Osteocyte (in vitro differentiated cells): ENCODE measurements at regions not wholly inside any gene's neighbourhood (a gene's known extent, or its start where the extent isn't known, plus 50 kb on each side); places are given as distances from the start of the nearest gene placed in this dataset.

Source experiments
- DNase-seq: peaks from one replicate; pipeline ENCODE4 v3.0.0; 2021; ENCODE audit warnings: mixed read lengths; ENCODE audit not compliant: unreplicated experiment; ENCODE audit errors: extremely low spot score
- H3K27ac Mint-ChIP-seq: one replicate; pipeline ENCODE4 v1.8.0; 2021; ENCODE audit warnings: mild to moderate bottlenecking, mixed read lengths; ENCODE audit not compliant: unreplicated experiment
- H3K27me3 Mint-ChIP-seq: one replicate; pipeline ENCODE4 v1.8.0; 2021; ENCODE audit warnings: mixed read lengths; ENCODE audit not compliant: unreplicated experiment
- H3K36me3 Mint-ChIP-seq: one replicate; pipeline ENCODE4 v1.8.0; 2021; ENCODE audit warnings: mixed read lengths; ENCODE audit not compliant: unreplicated experiment
- H3K4me1 Mint-ChIP-seq: one replicate; pipeline ENCODE4 v1.8.0; 2021; ENCODE audit warnings: mixed read lengths; ENCODE audit not compliant: unreplicated experiment
- H3K4me3 Mint-ChIP-seq: one replicate; pipeline ENCODE4 v1.8.0; 2021; ENCODE audit warnings: mild to moderate bottlenecking, moderate library complexity, mixed read lengths; ENCODE audit not compliant: unreplicated experiment
- H3K9me3 Mint-ChIP-seq: one replicate; pipeline ENCODE4 v1.8.0; 2021; ENCODE audit warnings: mixed read lengths; ENCODE audit not compliant: unreplicated experiment
- CTCF ChIP-seq: fragments of 200-600 bp; sonication (generic); IDR thresholded peaks from 2 replicates; pipeline ENCODE4 v1.5.0; 2021; ENCODE audit warnings: antibody characterized with exemption, mild to moderate bottlenecking, moderate library complexity

GRCh38 chr7:156580036-156580435, 60.5 kb upstream of the RNF32 start:
- H3K36me3 Mint-ChIP-seq, result no peaks in the 10 kb centered on the region
- H3K9me3 Mint-ChIP-seq, result peaks cover 9% of the 10 kb centered on the region
- H3K4me3 Mint-ChIP-seq, result no peak overlapping the region
- H3K4me1 Mint-ChIP-seq, result no peaks in the 10 kb centered on the region
- H3K27me3 Mint-ChIP-seq, result no peaks in the 10 kb centered on the region
- DNase-seq, result no peak
- no peak overlapping the region for H3K27ac Mint-ChIP-seq
- TF ChIP-seq CTCF, result no peak

DNA sequence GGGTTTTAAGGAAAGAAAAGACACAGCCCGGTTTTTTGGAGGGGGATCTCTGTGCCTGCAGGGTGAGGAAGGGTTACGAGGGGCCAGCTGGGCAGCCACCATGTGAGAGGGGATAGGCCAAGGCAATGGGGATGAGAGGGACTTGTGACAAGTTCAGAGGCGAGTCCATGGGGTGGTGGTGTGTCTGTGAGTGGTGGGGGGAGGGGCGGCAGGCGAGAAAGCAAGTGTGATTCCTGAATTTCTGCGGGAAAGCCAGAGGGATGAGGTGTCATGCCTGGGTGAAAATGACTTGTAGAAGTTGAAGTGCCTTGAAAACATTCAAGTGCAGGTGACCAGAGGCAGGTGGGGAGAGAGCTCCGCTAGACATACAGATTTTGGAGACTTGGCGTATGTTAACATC, 61.0 kb upstream of the RNF32 start:
- H3K27ac Mint-ChIP-seq, result no peak overlapping the region
- no peaks in the 10 kb centered on the region for H3K27me3 Mint-ChIP-seq
- no peak overlapping the region for H3K4me3 Mint-ChIP-seq
- TF ChIP-seq CTCF, result no peak
- no peaks in the 10 kb centered on the region for H3K36me3 Mint-ChIP-seq
- no peaks in the 10 kb centered on the region for H3K4me1 Mint-ChIP-seq
- H3K9me3 Mint-ChIP-seq, result peaks cover 13% of the 10 kb centered on the region
- no peak for DNase-seq

- H3K9me3 Mint-ChIP-seq, result peaks cover 19% of the 10 kb centered on the region
- no peak overlapping the region for H3K27ac Mint-ChIP-seq
- H3K4me3 Mint-ChIP-seq, result no peak overlapping the region
- no peaks in the 10 kb centered on the region for H3K27me3 Mint-ChIP-seq
- no peak for DNase-seq
- H3K4me1 Mint-ChIP-seq, result no peaks in the 10 kb centered on the region
- no peaks in the 10 kb centered on the region for H3K36me3 Mint-ChIP-seq
- TF ChIP-seq CTCF, result no peak
These were observed 61.6 kb upstream of the RNF32 start for GRCh38 chr7:156578978-156579430.

- Mint-ChIP-seq H3K4me1 (no peaks in the 10 kb centered on the region), H3K9me3 (peaks cover 23% of the 10 kb centered on the region), H3K27me3 (no peaks in the 10 kb centered on the region), H3K36me3 (no peaks in the 10 kb centered on the region), H3K27ac (no peak overlapping the region), H3K4me3 (no peak overlapping the region)
- TF ChIP-seq CTCF, result no peak
- DNase-seq, result no peak
These were observed 62.0 kb upstream of the RNF32 start for GRCh38 chr7:156578578-156578940.

DNA sequence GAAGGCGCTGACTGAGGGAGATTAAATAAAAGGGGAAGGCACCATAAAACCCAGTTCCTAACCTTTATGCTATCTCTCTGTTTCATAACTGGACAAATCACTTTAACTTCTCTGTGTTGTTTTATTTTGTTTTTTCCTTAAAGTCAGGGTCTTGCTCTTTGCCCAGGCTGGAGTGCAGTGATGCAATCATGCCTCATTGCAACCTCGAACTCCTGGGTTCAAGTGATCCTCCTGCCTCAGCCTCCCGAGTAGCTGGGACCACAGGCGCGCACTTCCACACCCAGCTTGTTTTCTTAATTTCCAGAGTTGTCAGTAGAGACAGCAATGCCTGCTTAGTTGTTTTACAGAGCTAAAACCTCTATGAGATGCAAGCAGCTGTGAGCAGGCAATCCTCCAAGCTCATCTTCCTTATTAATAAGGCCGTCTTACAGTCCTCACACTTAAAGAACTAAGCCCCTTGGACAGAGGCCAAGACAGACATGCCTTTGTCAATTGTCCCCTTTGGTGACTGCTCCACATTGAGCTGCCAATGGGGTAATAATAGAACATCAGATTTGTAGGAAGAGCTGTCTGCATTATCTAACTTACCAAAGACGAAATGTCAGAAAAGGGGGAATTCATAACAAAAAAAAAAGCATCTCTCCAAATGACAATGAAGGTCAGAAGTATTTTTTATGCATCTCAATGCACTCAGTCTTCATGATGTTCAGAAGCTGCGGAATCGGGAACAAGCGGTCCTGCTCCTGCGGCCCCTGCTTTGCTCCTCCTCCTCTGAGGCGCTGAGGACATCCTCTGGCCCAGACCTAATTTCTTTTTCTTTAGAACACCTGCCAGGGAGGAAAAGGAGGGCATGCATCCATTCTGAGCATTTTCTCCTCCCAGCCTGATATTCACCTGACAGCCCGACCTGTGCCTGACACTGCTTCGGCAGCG, 62.7 kb upstream of the RNF32 start:
- Mint-ChIP-seq H3K4me1 (no peaks in the 10 kb centered on the region), H3K27ac (no peak overlapping the region), H3K36me3 (no peaks in the 10 kb centered on the region), H3K9me3 (peaks cover 27% of the 10 kb centered on the region), H3K4me3 (no peak overlapping the region), H3K27me3 (no peaks in the 10 kb centered on the region)
- TF ChIP-seq CTCF, result no peak
- no peak for DNase-seq
